DOHH2 (cell line): ENCODE measurements at regions not wholly inside any gene's neighbourhood (a gene's known extent, or its start where the extent isn't known, plus 50 kb on each side); places are given as distances from the start of the nearest gene placed in this dataset.

Experiments
- CTCF ChIP-seq: fragments of 200-600 bp; sonication (generic); IDR thresholded peaks from one replicate; pipeline ENCODE4 v1.5.1; 2014; ENCODE audit warnings: antibody characterized with exemption, mild to moderate bottlenecking, low read depth, low read length; ENCODE audit not compliant: poor library complexity, severe bottlenecking
- EZH2phosphoT487 ChIP-seq: fragments of 200-600 bp; sonication (generic); IDR thresholded peaks from 2 replicates; pipeline ENCODE4 v1.6.1; 2017; ENCODE audit warnings: borderline replicate concordance, mild to moderate bottlenecking, antibody characterized with exemption, low read length, moderate library complexity, mixed read lengths

GRCh38 chr4:186984105-186984644, 260.5 kb upstream of the FAT1 start:
- TF ChIP-seq CTCF (no peak), EZH2phosphoT487 (no peak)
